Keratinocyte (primary cell): ENCODE measurements at regions not wholly inside any gene's neighbourhood (a gene's known extent, or its start where the extent isn't known, plus 50 kb on each side); places are given as distances from the start of the nearest gene placed in this dataset.

ENCODE experiments used
- CTCF ChIP-seq, 3 experiments: IDR thresholded peaks in 1 of 3; conservative IDR thresholded peaks in 1 of 3; optimal IDR thresholded peaks in 1 of 3; 2 replicates in 2 of 3; 3 replicates in 1 of 3; pipeline versions ENCODE3 to v1.5.1; 2011; ENCODE audit warnings: low read length in 3 of 3, mild to moderate bottlenecking in 3 of 3, moderate library complexity in 2 of 3, control low read depth in 1 of 3, inconsistent platforms in 1 of 3; ENCODE audit not compliant: insufficient read depth in 2 of 3; ENCODE audit errors: extremely low read depth in 1 of 3
- EZH2 ChIP-seq: IDR thresholded peaks from one replicate; pipeline ENCODE4 v1.6.1; 2012; ENCODE audit warnings: inconsistent platforms, mild to moderate bottlenecking, low read length, moderate library complexity

GRCh38 chr1:17916702-17917101 is 161.6 kb downstream of the ACTL8 start:
- TF ChIP-seq CTCF (optimal IDR thresholded peaks at IDR 0.05 in 1 of 3, IDR thresholded peaks at IDR 0.05 in 1 of 3, conservative IDR thresholded peaks at IDR 0.05 in 1 of 3; ENCODE audit: extremely low read depth in 1 of 3, insufficient read depth in 2 of 3, low read length in 3 of 3) = no peak
- TF ChIP-seq EZH2 = no peak
